Kidney (tissue), 13 donors: ENCODE measurements at regions not wholly inside any gene's neighbourhood (a gene's known extent, or its start where the extent isn't known, plus 50 kb on each side); places are given as distances from the start of the nearest gene placed in this dataset.
"Not testable (repeated sequence)": the region's sequence is repeated elsewhere in the genome, so short reads cannot be mapped to it uniquely, and the experiment has no call there.

Experiments used
- DNase-seq, 5 donors: peaks; one replicate each; pipeline ENCODE4 v3.0.0-alpha.2; 2013 to 2020
- FAIRE-seq: peaks from 2 replicates; lab custom pipeline; 2012; peaks lifted over from hg19 to GRCh38; lab: Jason Lieb, UNC
- H3K27ac ChIP-seq, 2 donors: one replicate each; pipeline ENCODE4 v1.7.0; 2013; ENCODE audit warnings: low read depth in 2 of 2, low read length in 2 of 2, inconsistent platforms in 1 of 2
- H3K27me3 ChIP-seq: one replicate; pipeline ENCODE4 v1.7.1; 2013; ENCODE audit warnings: low read length, inconsistent platforms; ENCODE audit not compliant: control insufficient read depth, insufficient read depth
- H3K36me3 ChIP-seq, 3 donors: one replicate each; pipeline versions ENCODE4 v1.7.0 to v1.7.1; 2013; ENCODE audit warnings: low read length in 3 of 3, control low read depth in 1 of 3, inconsistent platforms in 1 of 3; ENCODE audit not compliant: insufficient read depth in 3 of 3, control insufficient read depth in 2 of 3
- H3K4me1 ChIP-seq, 3 donors: one replicate each; pipeline versions ENCODE4 v1.7.0 to v1.7.1; 2013; ENCODE audit warnings: low read length in 3 of 3, inconsistent platforms in 1 of 3, low read depth in 1 of 3; ENCODE audit not compliant: control insufficient read depth in 2 of 3, insufficient read depth in 2 of 3
- H3K4me3 ChIP-seq, 3 donors: one replicate each; pipeline versions ENCODE4 v1.7.0 to v1.8.1; 2013; ENCODE audit warnings: low read length in 3 of 3, control low read depth in 1 of 3, inconsistent platforms in 1 of 3
- H3K9ac ChIP-seq, 3 donors: one replicate each; pipeline versions ENCODE4 v1.7.0 to v1.7.1; 2013; ENCODE audit warnings: low read length in 3 of 3, control low read depth in 1 of 3, inconsistent platforms in 1 of 3
- H3K9me3 ChIP-seq, 3 donors: one replicate each; pipeline versions ENCODE4 v1.7.0 to v1.7.1; 2013; ENCODE audit warnings: low read length in 3 of 3, control low read depth in 1 of 3, inconsistent platforms in 1 of 3; ENCODE audit not compliant: control insufficient read depth in 2 of 3, insufficient read depth in 1 of 3
- intact Hi-C: fragments of 100-400 bp; cut with DNase I; formaldehyde crosslinking; loops from one replicate; pipeline ENCODE4 v1.11.1; 2022
- TF ChIP-seq, protein P1 (sequence below): IDR thresholded peaks from 3 replicates; pipeline ENCODE4 v1.5.1; 2012; ENCODE audit warnings: mild to moderate bottlenecking, moderate library complexity, borderline replicate concordance; ENCODE audit not compliant: insufficient read depth; ENCODE audit errors: extremely low read depth
- donor health status: control.
- donor health status: control.
- donor health status: control.
- donor health status: control.
- donor health status: control.
- donor health status: DM: yes; HTN: yes; CAD: no.
- donor health status: Normal renal cell carcinoma (clear cell type).

DNA sequence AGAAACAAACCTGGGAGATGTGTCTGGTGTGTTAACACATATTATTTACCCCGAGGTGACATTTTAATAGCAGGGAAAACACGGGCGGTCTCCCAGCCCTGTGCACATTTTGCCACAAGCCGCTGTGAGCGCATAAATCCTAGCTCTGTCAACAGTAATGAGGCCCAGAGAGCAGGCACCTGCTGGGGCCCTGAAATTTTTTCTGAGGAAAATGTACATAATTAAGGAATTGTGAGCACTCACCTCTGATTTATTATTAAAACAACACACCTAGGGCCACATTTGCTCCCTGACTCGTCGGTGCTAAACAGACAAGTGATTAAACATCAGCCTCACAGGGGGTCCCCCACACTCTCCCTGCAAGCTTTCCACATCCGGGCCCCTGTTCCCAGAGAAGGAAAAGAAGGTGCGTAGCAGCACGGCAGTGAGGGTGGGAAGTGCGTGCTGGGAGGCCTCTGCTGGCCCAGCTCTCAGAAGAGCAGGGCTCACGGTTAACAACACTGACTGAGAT, 616.3 kb downstream of the UQCRFS1 start:
- H3K4me3 ChIP-seq, result no peak overlapping the region
- no peaks in the 10 kb centered on the region for H3K27me3 ChIP-seq
- H3K9ac ChIP-seq, result no peak overlapping the region
- intact Hi-C loops, result no loop called here
- H3K27ac ChIP-seq, result no peak overlapping the region
- DNase-seq, result peak in 4 of 5 donors; percentile 72 to 92 (median 88)
- no peak for FAIRE-seq
- no peaks in the 10 kb centered on the region for H3K4me1 ChIP-seq
- TF ChIP-seq, protein P1, sequence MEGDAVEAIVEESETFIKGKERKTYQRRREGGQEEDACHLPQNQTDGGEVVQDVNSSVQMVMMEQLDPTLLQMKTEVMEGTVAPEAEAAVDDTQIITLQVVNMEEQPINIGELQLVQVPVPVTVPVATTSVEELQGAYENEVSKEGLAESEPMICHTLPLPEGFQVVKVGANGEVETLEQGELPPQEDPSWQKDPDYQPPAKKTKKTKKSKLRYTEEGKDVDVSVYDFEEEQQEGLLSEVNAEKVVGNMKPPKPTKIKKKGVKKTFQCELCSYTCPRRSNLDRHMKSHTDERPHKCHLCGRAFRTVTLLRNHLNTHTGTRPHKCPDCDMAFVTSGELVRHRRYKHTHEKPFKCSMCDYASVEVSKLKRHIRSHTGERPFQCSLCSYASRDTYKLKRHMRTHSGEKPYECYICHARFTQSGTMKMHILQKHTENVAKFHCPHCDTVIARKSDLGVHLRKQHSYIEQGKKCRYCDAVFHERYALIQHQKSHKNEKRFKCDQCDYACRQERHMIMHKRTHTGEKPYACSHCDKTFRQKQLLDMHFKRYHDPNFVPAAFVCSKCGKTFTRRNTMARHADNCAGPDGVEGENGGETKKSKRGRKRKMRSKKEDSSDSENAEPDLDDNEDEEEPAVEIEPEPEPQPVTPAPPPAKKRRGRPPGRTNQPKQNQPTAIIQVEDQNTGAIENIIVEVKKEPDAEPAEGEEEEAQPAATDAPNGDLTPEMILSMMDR, result no peak
- H3K9me3 ChIP-seq, result peaks cover 0 to 6% (median 0%) of the 10 kb centered on the region in 3 donors
- no peaks in the 10 kb centered on the region for H3K36me3 ChIP-seq

- Histone ChIP-seq H3K4me1 (no peaks in the 10 kb centered on the region), H3K36me3 (no peaks in the 10 kb centered on the region), H3K9me3 (peaks cover 0 to 6% (median 0%) of the 10 kb centered on the region in 3 donors), H3K9ac (no peak overlapping the region), H3K27ac (no peak overlapping the region), H3K4me3 (no peak overlapping the region), H3K27me3 (no peaks in the 10 kb centered on the region)
- intact Hi-C loops, result no loop called here
- DNase-seq, result peak in 3 of 5 donors; percentile 24 to 64 (median 59)
- TF ChIP-seq, protein P1, result no peak
- FAIRE-seq, result no peak
Measured at GRCh38 chr19:28595722-28596480, 617.0 kb downstream of the UQCRFS1 start.

DNA sequence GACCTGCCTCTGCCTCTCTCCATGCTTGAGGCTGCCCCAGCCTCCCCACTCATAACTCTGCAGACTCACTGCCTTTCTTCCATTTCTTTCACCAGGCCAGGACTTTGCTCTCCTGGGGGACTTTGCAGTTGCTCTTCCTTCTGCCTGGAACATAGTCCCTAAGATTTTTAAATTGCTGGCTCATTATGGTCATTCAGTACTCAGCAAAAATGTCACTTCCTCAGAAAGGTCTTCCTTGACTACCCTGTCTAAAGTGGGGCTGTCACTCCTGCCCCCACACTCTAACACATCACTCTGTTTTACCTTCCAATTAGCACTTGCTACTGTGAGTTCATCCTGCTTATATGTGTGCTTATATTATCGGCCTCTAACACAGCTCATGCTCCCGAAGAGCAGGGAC, 618.2 kb downstream of the UQCRFS1 start:
- Histone ChIP-seq H3K9ac (no peak overlapping the region), H3K9me3 (peaks cover 0 to 6% (median 0%) of the 10 kb centered on the region in 3 donors), H3K27ac (no peak overlapping the region), H3K27me3 (no peaks in the 10 kb centered on the region), H3K4me3 (no peak overlapping the region), H3K36me3 (no peaks in the 10 kb centered on the region), H3K4me1 (no peaks in the 10 kb centered on the region)
- TF ChIP-seq, protein P1, result no peak
- FAIRE-seq (no peak), DNase-seq (no peak)
- intact Hi-C loops, result no loop called here

DNA sequence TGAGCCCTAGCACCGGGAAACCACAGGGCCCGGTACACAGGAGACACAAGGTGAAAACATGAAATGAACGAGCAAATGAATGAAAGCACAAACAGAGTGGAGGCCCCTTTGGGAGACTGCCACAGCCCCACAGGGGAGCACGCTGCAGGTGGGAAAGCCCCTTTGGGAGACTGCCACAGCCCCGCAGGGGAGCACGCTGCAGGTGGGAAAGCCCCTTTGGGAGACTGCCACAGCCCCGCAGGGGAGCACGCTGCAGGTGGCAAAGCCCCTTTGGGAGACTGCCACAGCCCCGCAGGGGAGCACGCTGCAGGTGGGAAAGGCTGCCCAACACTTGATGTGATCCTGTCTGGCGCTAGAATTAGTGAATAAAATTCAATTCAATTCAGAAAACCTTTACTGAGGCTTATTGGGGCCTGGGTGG, 623.0 kb downstream of the UQCRFS1 start:
- H3K4me1 ChIP-seq, FAIRE-seq, H3K4me3 ChIP-seq, H3K36me3 ChIP-seq, intact Hi-C loops, H3K9ac ChIP-seq, DNase-seq, H3K27ac ChIP-seq, H3K9me3 ChIP-seq, H3K27me3 ChIP-seq: not testable (repeated sequence)
